Panc1 (cell line): ENCODE measurements at regions not wholly inside any gene's neighbourhood (a gene's known extent, or its start where the extent isn't known, plus 50 kb on each side); places are given as distances from the start of the nearest gene placed in this dataset.

ENCODE experiments used
- ATAC-seq: fragments of 200-7000 bp; cut with Tn5 transposase; 2 replicates; pipeline ENCODE4 v1.9.1; 2020; ENCODE audit warnings: mild to moderate bottlenecking, moderate library complexity
- BruUV-seq: library from RNA; stranded (reverse); fragments of 400-500 nt; replicated peaks from 2 replicates; lab custom pipeline; 2021; lab: Mats Ljungman, UMichigan
- CTCF ChIA-PET: fragments of 300-600 bp; sonication (Branson Sonifier 250); formaldehyde crosslinking; loops from one replicate; lab custom pipeline; 2022; ENCODE audit warnings: antibody characterized with exemption; lab: Charles Lee
- POLR2A ChIA-PET: fragments of 300-600 bp; sonication (Branson Sonifier 250); formaldehyde crosslinking; loops from one replicate; lab custom pipeline; 2022; ENCODE audit warnings: antibody characterized with exemption; lab: Charles Lee
- DNase-seq: peaks from one replicate; pipeline ENCODE4 v3.0.0-alpha.2; 2010; ENCODE audit warnings: low read depth, low spot score
- H3K27ac ChIP-seq: 2 replicates; pipeline ENCODE4 v1.5.1; 2011; ENCODE audit warnings: mild to moderate bottlenecking, low read length, inconsistent platforms
- H3K27me3 ChIP-seq: fragments of 200-500 bp; sonication (Bioruptor generic); 2 replicates; pipeline ENCODE4 v1.6.0; 2014; ENCODE audit warnings: low read length, inconsistent platforms; ENCODE audit not compliant: control insufficient read depth, insufficient read depth
- H3K36me3 ChIP-seq: fragments of 200-500 bp; sonication (Bioruptor generic); 2 replicates; pipeline ENCODE4 v1.5.1; 2014; ENCODE audit warnings: inconsistent platforms, mild to moderate bottlenecking, low read length, moderate library complexity; ENCODE audit not compliant: control insufficient read depth, insufficient read depth
- H3K4me1 ChIP-seq: 2 replicates; pipeline ENCODE4 v1.5.1; 2011; ENCODE audit warnings: inconsistent platforms, mild to moderate bottlenecking, low read length, moderate library complexity; ENCODE audit not compliant: control insufficient read depth, insufficient read depth
- H3K4me3 ChIP-seq, 2 experiments: 2 replicates each; pipeline ENCODE4 v1.5.1; 2011 to 2012; ENCODE audit warnings: low read depth in 2 of 2, low read length in 2 of 2, mild to moderate bottlenecking in 2 of 2, inconsistent platforms in 1 of 2, moderate library complexity in 1 of 2
- H3K9me3 ChIP-seq: fragments of 200-500 bp; sonication (Bioruptor generic); 2 replicates; pipeline ENCODE4 v1.5.1; 2014; ENCODE audit warnings: low read depth, mild to moderate bottlenecking, inconsistent platforms, low read length, moderate library complexity; ENCODE audit not compliant: control insufficient read depth, insufficient read depth
- CTCF ChIP-seq: fragments of 450-650 bp; IDR thresholded peaks from 2 replicates; pipeline ENCODE4 v1.5.1; 2017; ENCODE audit warnings: mild to moderate bottlenecking
- POLR2AphosphoS5 ChIP-seq: IDR thresholded peaks from 2 replicates; pipeline ENCODE4 v1.6.1; 2012; ENCODE audit warnings: mild to moderate bottlenecking, low read depth, low read length, moderate library complexity
- REST ChIP-seq, 2 experiments: IDR thresholded peaks; 2 replicates each; pipeline ENCODE4 v1.6.1; 2011 to 2012; ENCODE audit warnings: low read depth in 2 of 2, control low read depth in 1 of 2, low read length in 1 of 2, mild to moderate bottlenecking in 1 of 2, moderate library complexity in 1 of 2; ENCODE audit not compliant: insufficient read depth in 1 of 2
- SIN3A ChIP-seq: IDR thresholded peaks from 2 replicates; pipeline ENCODE4 v1.6.1; 2012; ENCODE audit warnings: low read depth, mild to moderate bottlenecking, low read length, moderate library complexity, borderline replicate concordance; ENCODE audit not compliant: insufficient read depth
- TCF7L2 ChIP-seq: IDR thresholded peaks from 2 replicates; pipeline ENCODE4 v1.6.1; 2011; ENCODE audit warnings: mild to moderate bottlenecking, low read depth, low read length, inconsistent platforms
- in situ Hi-C: cut with HindIII; loops from 2 replicates; pipeline ENCODE4 v1.10.0; 2016; ENCODE audit warnings: low sequenced_read_pairs, low pct_unique_long_range_greater_than_20kb
- intact Hi-C: fragments of 100-400 bp; cut with micrococcal nuclease; formaldehyde crosslinking; loops from one replicate; pipeline ENCODE4 v1.10.0; 2022; ENCODE audit not compliant: unreplicated experiment

DNA sequence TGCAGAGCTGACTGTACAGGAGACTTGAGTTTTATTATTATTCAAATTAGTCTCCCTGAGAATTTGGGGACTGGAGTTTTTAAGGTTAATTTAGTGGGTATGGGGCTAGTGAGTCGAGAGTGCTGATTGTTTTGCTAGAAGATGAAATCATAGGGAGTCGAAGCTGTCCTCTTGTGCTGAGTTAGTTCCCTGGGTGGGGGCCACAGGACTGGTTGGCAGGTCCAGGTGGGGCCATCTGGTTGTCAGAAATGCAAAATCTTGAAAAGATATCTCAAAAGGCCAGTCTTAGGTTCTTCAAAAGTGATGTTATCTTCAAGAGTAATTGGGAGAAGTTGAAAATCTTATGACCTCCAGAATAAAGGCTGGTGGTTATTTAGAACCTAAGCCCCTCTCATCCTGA is 267.3 kb downstream of the MYCN start:
- ChIA-PET POLR2A (no interaction called here), CTCF (no interaction called here)
- Histone ChIP-seq H3K27me3 (no peaks in the 10 kb centered on the region), H3K9me3 (no peaks in the 10 kb centered on the region), H3K27ac (no peak overlapping the region), H3K4me3 (no peak overlapping the region), H3K4me1 (no peaks in the 10 kb centered on the region), H3K36me3 (no peaks in the 10 kb centered on the region)
- intact Hi-C loops: no loop called here
- DNase-seq (no peak), ATAC-seq (no peak)
- no peak for TF ChIP-seq TCF7L2
- no peak for TF ChIP-seq POLR2AphosphoS5
- TF ChIP-seq REST (IDR thresholded peaks at IDR 0.05; ENCODE audit: insufficient read depth in 1 of 2, low read depth in 2 of 2, low read length in 1 of 2): no peak
- no peak for TF ChIP-seq CTCF
- TF ChIP-seq SIN3A: no peak
- in situ Hi-C loops: no loop called here
- no TSS peak for BruUV-seq

GRCh38 chr2:16207151-16207550 is 266.8 kb downstream of the MYCN start:
- TF ChIP-seq CTCF: no peak
- TF ChIP-seq POLR2AphosphoS5: no peak
- TF ChIP-seq TCF7L2: no peak
- no peak for TF ChIP-seq REST (IDR thresholded peaks at IDR 0.05; ENCODE audit: insufficient read depth in 1 of 2, low read depth in 2 of 2, low read length in 1 of 2)
- no peak for TF ChIP-seq SIN3A
- H3K27ac ChIP-seq: no peak overlapping the region
- ATAC-seq (no peak), DNase-seq (no peak)
- H3K4me1 ChIP-seq: no peaks in the 10 kb centered on the region
- no peaks in the 10 kb centered on the region for H3K9me3 ChIP-seq
- in situ Hi-C loops: no loop called here
- BruUV-seq: no TSS peak
- ChIA-PET POLR2A (no interaction called here), CTCF (no interaction called here)
- H3K36me3 ChIP-seq: no peaks in the 10 kb centered on the region
- H3K27me3 ChIP-seq: no peaks in the 10 kb centered on the region
- no peak overlapping the region for H3K4me3 ChIP-seq
- intact Hi-C loops: no loop called here
